ENCODE measurements at regions not wholly inside any gene's neighbourhood (a gene's known extent, or its start where the extent isn't known, plus 50 kb on each side); places are given as distances from the start of the nearest gene placed in this dataset.

DNA sequence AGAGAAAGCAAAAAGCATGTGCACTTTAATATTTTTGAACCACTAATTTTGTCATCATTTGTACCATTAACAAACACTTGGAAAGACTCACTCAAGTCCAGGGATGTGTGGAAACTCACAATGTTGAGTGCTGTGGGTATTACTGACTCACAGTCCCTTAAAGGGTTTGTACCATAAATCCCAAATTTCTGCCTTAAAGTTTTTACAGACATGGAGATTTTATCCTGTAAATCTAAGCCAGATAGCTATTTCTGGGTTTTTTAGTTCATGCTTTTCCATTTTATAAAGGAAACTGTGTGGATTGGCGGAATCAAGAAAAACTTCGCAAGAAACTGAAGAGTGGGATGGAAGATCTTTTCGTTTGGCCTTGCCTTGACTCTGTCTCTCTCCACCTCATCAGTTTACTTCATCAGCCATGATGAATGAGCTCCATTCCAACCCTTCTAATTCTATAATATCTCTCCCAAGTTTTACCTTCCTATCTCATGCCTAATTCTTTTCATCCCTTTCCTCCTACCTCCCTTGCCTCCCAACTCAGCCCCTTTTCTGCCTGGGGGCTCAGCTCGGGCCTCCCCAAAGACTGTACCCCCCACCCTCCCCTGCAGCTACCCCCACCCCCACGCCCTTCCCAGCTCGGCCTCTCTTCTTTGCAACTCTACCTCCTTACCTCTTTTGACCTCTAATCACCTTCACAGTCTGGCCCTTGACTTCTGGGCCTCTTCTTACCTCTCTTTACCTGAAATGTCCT is 218.5 kb upstream of the MKLN1 start:
- TF ChIP-seq, protein P1, sequence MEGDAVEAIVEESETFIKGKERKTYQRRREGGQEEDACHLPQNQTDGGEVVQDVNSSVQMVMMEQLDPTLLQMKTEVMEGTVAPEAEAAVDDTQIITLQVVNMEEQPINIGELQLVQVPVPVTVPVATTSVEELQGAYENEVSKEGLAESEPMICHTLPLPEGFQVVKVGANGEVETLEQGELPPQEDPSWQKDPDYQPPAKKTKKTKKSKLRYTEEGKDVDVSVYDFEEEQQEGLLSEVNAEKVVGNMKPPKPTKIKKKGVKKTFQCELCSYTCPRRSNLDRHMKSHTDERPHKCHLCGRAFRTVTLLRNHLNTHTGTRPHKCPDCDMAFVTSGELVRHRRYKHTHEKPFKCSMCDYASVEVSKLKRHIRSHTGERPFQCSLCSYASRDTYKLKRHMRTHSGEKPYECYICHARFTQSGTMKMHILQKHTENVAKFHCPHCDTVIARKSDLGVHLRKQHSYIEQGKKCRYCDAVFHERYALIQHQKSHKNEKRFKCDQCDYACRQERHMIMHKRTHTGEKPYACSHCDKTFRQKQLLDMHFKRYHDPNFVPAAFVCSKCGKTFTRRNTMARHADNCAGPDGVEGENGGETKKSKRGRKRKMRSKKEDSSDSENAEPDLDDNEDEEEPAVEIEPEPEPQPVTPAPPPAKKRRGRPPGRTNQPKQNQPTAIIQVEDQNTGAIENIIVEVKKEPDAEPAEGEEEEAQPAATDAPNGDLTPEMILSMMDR (conservative IDR thresholded peaks at IDR 0.05 in 1 of 2, IDR thresholded peaks at IDR 0.05 in 1 of 2; ENCODE audit: low read depth in 1 of 2, low read length in 2 of 2) = no peak
- no peak for TF ChIP-seq EZH2 (IDR thresholded peaks at IDR 0.05; ENCODE audit: low read length, missing control alignments)
- H3K4me3 ChIP-seq (replicated peaks in 1 of 4; ENCODE audit: control extremely low read depth in 1 of 4, insufficient read depth in 1 of 4, low read depth in 3 of 4, low read length in 4 of 4) = peak overlapping the region; percentile 74 to 99 (median 90)
- peak overlapping the region; percentile 94 for H3K9ac ChIP-seq (ENCODE audit: insufficient read depth, low read length)
- H3K36me3 ChIP-seq (ENCODE audit: control insufficient read depth, insufficient read depth, low read length) = no peaks in the 10 kb centered on the region
- peaks cover 61% of the 10 kb centered on the region for H3K79me2 ChIP-seq (ENCODE audit: control insufficient read depth, insufficient read depth, low read length)
- H2AFZ ChIP-seq (ENCODE audit: low read length) = no peak overlapping the region
- H3K27ac ChIP-seq (ENCODE audit: insufficient read depth, low read length) = peak overlapping the region; percentile 97
- no peaks in the 10 kb centered on the region for H4K20me1 ChIP-seq (ENCODE audit: control insufficient read depth, extremely low read depth, insufficient read depth, low read length)
- peak; percentile 26 to 59 for DNase-seq (ENCODE audit: low read depth in 2 of 2)
- H3K27me3 ChIP-seq (ENCODE audit: control insufficient read depth, insufficient read depth, low read length) = no peaks in the 10 kb centered on the region
- peaks cover 19% of the 10 kb centered on the region for H3K4me1 ChIP-seq (ENCODE audit: control insufficient read depth, extremely low read depth, insufficient read depth, low read length)
- H3K9me3 ChIP-seq (ENCODE audit: control insufficient read depth, insufficient read depth, low read depth, low read length) = no peaks in the 10 kb centered on the region
- peak overlapping the region; percentile 98 for H3K4me2 ChIP-seq (ENCODE audit: extremely low read depth, insufficient read depth, low read length)

DNA sequence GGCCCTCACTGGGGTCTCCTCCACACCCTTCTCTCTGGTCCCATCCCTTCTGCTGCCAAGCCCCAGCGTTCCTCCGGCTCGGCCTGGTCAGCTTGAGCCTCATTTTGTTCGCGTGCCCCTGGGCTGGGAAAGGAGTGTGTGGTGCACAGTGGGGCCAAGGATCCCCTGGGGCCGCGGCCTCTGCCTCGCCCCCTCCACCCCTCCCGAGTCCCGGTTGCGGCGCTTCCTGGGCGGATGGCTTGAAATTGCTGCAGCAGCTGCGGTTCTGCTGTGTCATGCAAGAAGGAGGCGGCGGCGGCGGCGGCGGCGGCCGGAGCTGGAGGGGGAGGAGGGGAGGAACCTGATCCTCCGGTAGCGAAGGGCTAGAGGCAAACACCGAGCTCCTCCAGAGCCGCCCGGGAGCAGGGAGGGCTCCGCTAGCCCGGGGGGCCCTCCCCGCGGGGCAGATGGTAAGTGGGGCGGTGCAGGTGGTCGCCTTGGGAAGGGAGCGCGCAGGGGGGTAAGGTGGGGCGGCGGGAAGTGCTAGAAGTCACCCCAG is 217.8 kb upstream of the MKLN1 start:
- peak overlapping the region; percentile 98 for H3K4me2 ChIP-seq (ENCODE audit: extremely low read depth, insufficient read depth, low read length)
- DNase-seq (ENCODE audit: low read depth in 2 of 2) = peak; percentile 77 to 80
- peaks cover 55% of the 10 kb centered on the region for H3K79me2 ChIP-seq (ENCODE audit: control insufficient read depth, insufficient read depth, low read length)
- peak overlapping the region; percentile 19 for H2AFZ ChIP-seq (ENCODE audit: low read length)
- peak overlapping the region; percentile 74 to 99 (median 90) for H3K4me3 ChIP-seq (replicated peaks in 1 of 4; ENCODE audit: control extremely low read depth in 1 of 4, insufficient read depth in 1 of 4, low read depth in 3 of 4, low read length in 4 of 4)
- peak overlapping the region; percentile 94 for H3K9ac ChIP-seq (ENCODE audit: insufficient read depth, low read length)
- H3K36me3 ChIP-seq (ENCODE audit: control insufficient read depth, insufficient read depth, low read length) = no peaks in the 10 kb centered on the region
- H4K20me1 ChIP-seq (ENCODE audit: control insufficient read depth, extremely low read depth, insufficient read depth, low read length) = no peaks in the 10 kb centered on the region
- TF ChIP-seq, protein P1 (conservative IDR thresholded peaks at IDR 0.05 in 1 of 2, IDR thresholded peaks at IDR 0.05 in 1 of 2; ENCODE audit: low read depth in 1 of 2, low read length in 2 of 2) = no peak
- TF ChIP-seq EZH2 (IDR thresholded peaks at IDR 0.05; ENCODE audit: low read length, missing control alignments) = no peak
- peaks cover 17% of the 10 kb centered on the region for H3K4me1 ChIP-seq (ENCODE audit: control insufficient read depth, extremely low read depth, insufficient read depth, low read length)
- H3K9me3 ChIP-seq (ENCODE audit: control insufficient read depth, insufficient read depth, low read depth, low read length) = no peaks in the 10 kb centered on the region
- no peaks in the 10 kb centered on the region for H3K27me3 ChIP-seq (ENCODE audit: control insufficient read depth, insufficient read depth, low read length)
- H3K27ac ChIP-seq (ENCODE audit: insufficient read depth, low read length) = peak overlapping the region; percentile 97

DNA sequence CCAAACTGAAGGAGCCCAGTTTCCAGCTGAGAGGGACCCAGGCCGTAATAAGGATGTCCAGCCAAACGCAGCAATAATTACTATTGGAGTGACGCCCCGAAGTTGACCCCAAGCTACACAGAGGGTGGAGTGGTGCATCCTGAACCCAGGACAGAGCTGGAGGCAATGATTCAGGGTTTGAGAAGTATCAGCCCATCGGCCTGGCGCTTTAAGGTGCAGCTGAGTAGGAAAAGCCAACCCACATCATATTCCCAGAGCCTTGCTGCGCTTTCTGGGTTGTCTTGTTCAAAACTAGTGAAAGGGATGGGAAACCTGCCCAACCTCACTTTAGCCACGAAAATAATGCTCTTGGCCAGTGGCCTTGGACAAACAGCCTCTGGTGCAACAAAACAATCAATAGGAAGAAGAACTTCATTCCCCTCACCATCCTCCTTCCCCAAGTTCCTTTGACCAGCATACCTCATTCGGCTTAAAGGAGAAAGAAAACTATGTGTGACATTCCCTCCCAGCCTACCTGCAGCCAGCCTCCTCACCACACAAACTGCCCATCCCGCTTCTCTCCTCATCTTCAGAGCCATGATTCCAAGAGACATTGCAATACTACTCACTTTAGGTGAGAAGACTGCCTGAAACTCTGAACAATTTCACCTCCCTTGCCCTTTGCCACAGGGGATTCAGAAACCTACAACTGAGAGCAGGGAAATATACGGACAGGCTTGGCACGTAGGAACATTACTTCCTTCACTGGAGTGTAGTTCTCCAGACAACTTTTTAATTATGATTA is 217.2 kb upstream of the MKLN1 start:
- no peaks in the 10 kb centered on the region for H4K20me1 ChIP-seq (ENCODE audit: control insufficient read depth, extremely low read depth, insufficient read depth, low read length)
- peak overlapping the region; percentile 97 for H3K27ac ChIP-seq (ENCODE audit: insufficient read depth, low read length)
- H3K79me2 ChIP-seq (ENCODE audit: control insufficient read depth, insufficient read depth, low read length) = peaks cover 48% of the 10 kb centered on the region
- peak overlapping the region; percentile 94 for H3K9ac ChIP-seq (ENCODE audit: insufficient read depth, low read length)
- TF ChIP-seq, protein P1 (conservative IDR thresholded peaks at IDR 0.05 in 1 of 2, IDR thresholded peaks at IDR 0.05 in 1 of 2; ENCODE audit: low read depth in 1 of 2, low read length in 2 of 2) = no peak
- TF ChIP-seq EZH2 (IDR thresholded peaks at IDR 0.05; ENCODE audit: low read length, missing control alignments) = no peak
- H3K4me2 ChIP-seq (ENCODE audit: extremely low read depth, insufficient read depth, low read length) = peak overlapping the region; percentile 98
- H3K36me3 ChIP-seq (ENCODE audit: control insufficient read depth, insufficient read depth, low read length) = no peaks in the 10 kb centered on the region
- peaks cover 11% of the 10 kb centered on the region for H3K4me1 ChIP-seq (ENCODE audit: control insufficient read depth, extremely low read depth, insufficient read depth, low read length)
- DNase-seq (ENCODE audit: low read depth in 2 of 2) = peak; percentile 26 to 36
- no peaks in the 10 kb centered on the region for H3K27me3 ChIP-seq (ENCODE audit: control insufficient read depth, insufficient read depth, low read length)
- H3K9me3 ChIP-seq (ENCODE audit: control insufficient read depth, insufficient read depth, low read depth, low read length) = no peaks in the 10 kb centered on the region
- peak overlapping the region; percentile 64 to 99 (median 72) for H3K4me3 ChIP-seq (replicated peaks in 1 of 4; ENCODE audit: control extremely low read depth in 1 of 4, insufficient read depth in 1 of 4, low read depth in 3 of 4, low read length in 4 of 4)
- peak overlapping the region; percentile 27 for H2AFZ ChIP-seq (ENCODE audit: low read length)
